Smooth muscle cell (in vitro differentiated cells): ENCODE measurements at regions not wholly inside any gene's neighbourhood (a gene's known extent, or its start where the extent isn't known, plus 50 kb on each side); places are given as distances from the start of the nearest gene placed in this dataset.

Experiments used
- DNase-seq: peaks from one replicate; lab custom pipeline; 2025; ENCODE audit not compliant: unreplicated experiment; lab: John Stamatoyannopoulos, UW
- H2AFZ ChIP-seq: fragments of 200-600 bp; sonication (generic); 2 replicates; pipeline ENCODE4 v1.6.0; 2016; ENCODE audit warnings: antibody characterized with exemption, low read depth, mild to moderate bottlenecking
- H3F3A ChIP-seq: fragments of 200-600 bp; sonication (generic); 2 replicates; pipeline ENCODE4 v1.6.0; 2017; ENCODE audit warnings: antibody characterized with exemption, low read depth
- H3K27ac ChIP-seq: fragments of 200-600 bp; sonication (generic); 2 replicates; pipeline ENCODE4 v1.5.1; 2016; ENCODE audit warnings: low read depth, mild to moderate bottlenecking
- H3K27me3 ChIP-seq: fragments of 200-600 bp; sonication (generic); 2 replicates; pipeline ENCODE4 v1.6.1; 2016; ENCODE audit warnings: low read depth, mild to moderate bottlenecking
- H3K36me3 ChIP-seq: fragments of 200-600 bp; sonication (generic); 2 replicates; pipeline ENCODE4 v1.5.1; 2016; ENCODE audit warnings: low read depth
- H3K4me1 ChIP-seq: fragments of 200-600 bp; sonication (generic); 2 replicates; pipeline ENCODE4 v1.5.1; 2016; ENCODE audit warnings: low read depth
- H3K4me2 ChIP-seq: fragments of 200-600 bp; sonication (generic); 2 replicates; pipeline ENCODE4 v1.6.0; 2016; ENCODE audit warnings: mild to moderate bottlenecking
- H3K4me3 ChIP-seq: fragments of 200-600 bp; sonication (generic); 2 replicates; pipeline ENCODE4 v1.5.1; 2016; ENCODE audit warnings: mild to moderate bottlenecking
- H3K79me2 ChIP-seq: fragments of 200-600 bp; sonication (generic); 2 replicates; pipeline ENCODE4 v1.6.0; 2016; ENCODE audit warnings: low read depth, mild to moderate bottlenecking
- H3K9ac ChIP-seq: fragments of 200-600 bp; sonication (generic); 2 replicates; pipeline ENCODE4 v1.6.0; 2016; ENCODE audit warnings: low read depth
- H3K9me3 ChIP-seq: fragments of 200-600 bp; sonication (generic); replicated peaks from 2 replicates; pipeline ENCODE4 v1.5.1; 2016; ENCODE audit warnings: low read depth
- H4K20me1 ChIP-seq: fragments of 200-600 bp; sonication (generic); 2 replicates; pipeline ENCODE4 v1.6.0; 2016; ENCODE audit warnings: low read depth
- CTCF ChIP-seq: fragments of 200-600 bp; sonication (generic); IDR thresholded peaks from 2 replicates; pipeline ENCODE4 v1.5.1; 2017; ENCODE audit warnings: borderline replicate concordance, mild to moderate bottlenecking, antibody characterized with exemption; ENCODE audit not compliant: insufficient read depth, poor library complexity, severe bottlenecking
- WGBS: methylation state at CpG from one replicate; pipeline ENCODE4 v1.1.7; 2016; ENCODE audit warnings: low lambda C conversion rate; 5-methylcytosine and 5-hydroxymethylcytosine counted together

- Histone ChIP-seq H3K27ac (peak overlapping the region; percentile 93), H3K4me1 (no peaks in the 10 kb centered on the region), H3K9me3 (no peaks in the 10 kb centered on the region), H3K36me3 (no peaks in the 10 kb centered on the region), H3K4me3 (no peak overlapping the region), H3F3A (peaks cover 8% of the 10 kb centered on the region), H3K4me2 (peak overlapping the region; percentile 61), H3K79me2 (no peaks in the 10 kb centered on the region), H2AFZ (no peak overlapping the region), H4K20me1 (no peaks in the 10 kb centered on the region), H3K27me3 (no peaks in the 10 kb centered on the region), H3K9ac (peak overlapping the region; percentile 18)
- no peak for TF ChIP-seq CTCF
- WGBS = 84% methylated on average over 5 of the region's 5 CpGs
- no peak for DNase-seq
Observed at GRCh38 chr6:110538416-110539160, 62.2 kb upstream of the SLC22A16 start.

GRCh38 chr6:110537208-110538123, 61.1 kb upstream of the SLC22A16 start:
- H3K4me2 ChIP-seq = peak overlapping the region; percentile 61
- H3K27me3 ChIP-seq = no peaks in the 10 kb centered on the region
- H3K9me3 ChIP-seq = no peaks in the 10 kb centered on the region
- H3K27ac ChIP-seq = peak overlapping the region; percentile 93
- no peaks in the 10 kb centered on the region for H3K79me2 ChIP-seq
- peak overlapping the region; percentile 46 for H3K9ac ChIP-seq
- H2AFZ ChIP-seq = no peak overlapping the region
- no peak for DNase-seq
- no peak for TF ChIP-seq CTCF
- no peaks in the 10 kb centered on the region for H3K36me3 ChIP-seq
- H4K20me1 ChIP-seq = no peaks in the 10 kb centered on the region
- H3F3A ChIP-seq = peaks cover 5% of the 10 kb centered on the region
- no peak overlapping the region for H3K4me3 ChIP-seq
- WGBS = 42% methylated on average over 8 of the region's 8 CpGs
- peaks cover 3% of the 10 kb centered on the region for H3K4me1 ChIP-seq

- no peaks in the 10 kb centered on the region for H3K9me3 ChIP-seq
- H3F3A ChIP-seq = peaks cover 5% of the 10 kb centered on the region
- H3K36me3 ChIP-seq = no peaks in the 10 kb centered on the region
- H3K4me3 ChIP-seq = no peak overlapping the region
- WGBS = 83% methylated on average over 3 of the region's 3 CpGs
- no peaks in the 10 kb centered on the region for H3K79me2 ChIP-seq
- TF ChIP-seq CTCF = no peak
- no peak overlapping the region for H3K4me2 ChIP-seq
- H2AFZ ChIP-seq = no peak overlapping the region
- H3K4me1 ChIP-seq = peaks cover 7% of the 10 kb centered on the region
- H3K27me3 ChIP-seq = no peaks in the 10 kb centered on the region
- no peaks in the 10 kb centered on the region for H4K20me1 ChIP-seq
- no peak overlapping the region for H3K9ac ChIP-seq
- no peak overlapping the region for H3K27ac ChIP-seq
- no peak for DNase-seq
Observed at GRCh38 chr6:110534731-110535492, 58.5 kb upstream of the SLC22A16 start.
